DND-41 (cell line): ENCODE measurements at regions not wholly inside any gene's neighbourhood (a gene's known extent, or its start where the extent isn't known, plus 50 kb on each side); places are given as distances from the start of the nearest gene placed in this dataset.

Experiments used
- CTCF ChIP-seq: IDR thresholded peaks from 2 replicates; pipeline ENCODE4 v1.5.1; 2012; ENCODE audit warnings: borderline replicate concordance, low read length, moderate library complexity, mild to moderate bottlenecking; ENCODE audit not compliant: poor library complexity, severe bottlenecking; ENCODE audit errors: extremely low read depth
- EZH2 ChIP-seq: IDR thresholded peaks from 3 replicates; pipeline ENCODE4 v1.6.1; 2012; ENCODE audit warnings: borderline replicate concordance, low read depth, mild to moderate bottlenecking, moderate library complexity, low read length, inconsistent platforms; ENCODE audit not compliant: severe bottlenecking

GRCh38 chr2:56121995-56122394 is 61.8 kb upstream of the CCDC85A start:
- TF ChIP-seq CTCF, result no peak
- TF ChIP-seq EZH2, result no peak
